ENCODE measurements at regions not wholly inside any gene's neighbourhood (a gene's known extent, or its start where the extent isn't known, plus 50 kb on each side); places are given as distances from the start of the nearest gene placed in this dataset.

DNA sequence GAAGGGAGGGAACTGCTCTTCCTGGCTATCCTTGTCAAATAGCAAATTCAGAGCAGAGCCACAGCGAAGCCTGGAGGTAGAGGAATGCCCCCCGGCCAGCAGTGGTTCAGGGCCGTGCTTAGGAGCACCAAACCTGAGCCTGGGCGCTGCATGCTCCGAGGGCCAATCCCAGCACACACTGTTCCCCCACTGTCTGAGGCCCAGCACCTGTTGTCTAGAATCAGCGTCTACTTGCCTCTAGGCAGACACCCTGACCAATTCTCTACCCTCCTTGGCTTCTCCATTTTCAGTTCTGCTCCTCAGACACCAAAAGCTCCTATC is 177.6 kb upstream of the PKDCC start:
- no peak for FAIRE-seq

GRCh38 chr2:41871080-41871479 is 176.7 kb upstream of the PKDCC start:
- FAIRE-seq: no peak

- FAIRE-seq: no peak
Observed at GRCh38 chr2:41872646-41873045, 175.2 kb upstream of the PKDCC start.

GRCh38 chr2:41873102-41874031 is 174.5 kb upstream of the PKDCC start:
- FAIRE-seq: no peak

DNA sequence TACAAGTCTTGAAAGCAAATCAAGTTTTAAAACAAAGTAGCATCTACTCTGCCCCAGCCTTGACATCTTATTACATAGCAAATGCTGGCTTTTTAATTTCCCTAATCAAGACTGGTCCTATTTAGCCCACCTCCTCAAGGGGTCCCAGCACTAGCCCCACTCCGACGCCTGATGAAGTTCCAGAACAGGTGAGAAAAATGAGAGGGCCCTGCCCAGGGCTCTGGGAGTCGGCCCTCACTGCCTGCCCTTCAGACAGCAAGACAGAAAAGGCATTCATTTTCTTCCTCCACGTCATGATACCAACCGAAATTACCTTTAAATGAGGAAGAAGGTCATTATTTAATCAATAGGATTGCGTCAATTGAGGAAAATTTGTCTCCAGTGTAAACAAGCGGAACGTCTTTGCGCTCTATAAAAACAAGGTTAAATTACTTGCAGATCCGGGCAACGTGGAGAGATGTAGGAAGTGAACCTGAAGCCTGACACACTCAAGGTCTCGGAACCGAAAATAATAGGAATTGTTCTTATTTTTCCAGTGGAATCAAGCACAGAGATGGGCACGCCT is 170.6 kb upstream of the PKDCC start:
- no peak for FAIRE-seq

DNA sequence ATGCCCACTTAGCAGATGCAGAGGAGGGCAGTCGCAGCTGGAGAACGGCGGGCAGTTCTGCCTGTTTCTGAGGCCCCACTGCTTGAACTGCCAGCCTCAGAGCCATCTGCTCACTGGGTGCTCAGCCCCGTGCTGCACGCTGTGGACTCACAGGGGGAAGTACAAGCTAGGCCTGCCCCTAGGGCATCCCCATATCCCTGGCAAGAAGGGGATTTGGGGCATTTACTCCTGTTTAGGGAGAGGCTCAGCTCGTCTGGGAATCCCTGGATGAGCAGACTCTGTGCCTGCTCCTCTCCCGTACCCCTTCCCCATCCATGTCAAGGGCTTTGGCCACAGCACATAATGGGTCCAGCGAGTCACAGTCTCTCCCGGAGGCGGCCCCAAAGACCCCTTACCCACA is 169.8 kb upstream of the PKDCC start:
- FAIRE-seq: no peak

- no peak for FAIRE-seq
Observed at GRCh38 chr2:41878716-41879234, 169.0 kb upstream of the PKDCC start.

DNA sequence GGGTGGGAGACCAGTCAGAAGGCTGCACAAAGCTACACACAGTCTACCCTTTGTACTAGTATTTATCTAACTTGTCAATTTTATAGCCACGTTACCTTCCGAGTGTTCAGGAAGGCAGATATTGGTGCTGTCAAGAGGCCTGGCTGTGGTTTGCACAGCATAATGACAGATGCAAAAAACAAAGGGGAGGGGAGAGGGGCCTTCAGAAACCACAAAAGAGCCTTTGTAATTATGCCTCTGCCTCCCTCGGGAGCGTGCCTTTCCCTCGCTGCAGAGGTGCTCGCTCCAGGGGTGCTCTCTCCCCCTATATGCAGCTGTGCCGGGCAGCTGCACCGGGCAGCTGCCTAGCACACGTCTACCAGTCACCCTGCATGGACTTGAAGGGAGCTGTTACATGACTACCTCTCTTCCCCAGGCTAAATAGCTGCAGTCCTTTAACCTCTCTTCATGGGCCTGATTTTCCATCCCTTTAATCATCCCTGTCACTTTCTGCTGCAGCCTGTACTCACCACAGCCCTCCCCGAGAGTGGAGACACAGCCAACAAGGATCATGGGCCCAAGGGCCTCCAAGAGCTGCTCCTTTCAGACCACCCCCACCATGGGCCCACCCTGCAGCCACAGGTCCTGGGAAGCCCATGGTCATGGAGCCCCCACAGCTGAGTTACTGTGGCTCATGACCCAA is 168.4 kb upstream of the PKDCC start:
- FAIRE-seq: no peak

GRCh38 chr2:41880561-41881243 is 167.1 kb upstream of the PKDCC start:
- FAIRE-seq: no peak

- no peak for FAIRE-seq
Observed at GRCh38 chr2:41881249-41881648, 166.6 kb upstream of the PKDCC start.

DNA sequence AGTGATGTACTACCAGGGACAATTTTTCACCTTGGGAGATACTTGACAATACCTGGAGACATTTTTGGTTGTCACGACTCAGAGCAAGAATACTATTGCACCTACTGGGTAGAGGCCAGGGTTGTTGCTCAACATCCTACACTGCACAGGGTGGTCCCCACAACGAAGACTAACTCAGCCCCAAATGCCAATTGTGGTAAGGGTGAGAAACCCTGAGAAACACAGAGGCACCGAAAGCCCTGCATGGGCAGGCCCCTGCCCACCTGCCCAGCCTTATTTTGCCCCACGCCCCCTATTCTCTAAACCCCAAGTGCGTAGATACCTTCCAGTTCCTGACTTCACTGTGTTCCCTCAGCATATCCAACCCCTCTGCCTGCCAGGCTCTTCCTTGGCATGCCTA is 163.1 kb upstream of the PKDCC start:
- FAIRE-seq: no peak

- FAIRE-seq: no peak
Observed at GRCh38 chr2:41886145-41886664, 161.6 kb upstream of the PKDCC start.

- no peak for FAIRE-seq
Observed at GRCh38 chr2:41886757-41887156, 161.1 kb upstream of the PKDCC start.

DNA sequence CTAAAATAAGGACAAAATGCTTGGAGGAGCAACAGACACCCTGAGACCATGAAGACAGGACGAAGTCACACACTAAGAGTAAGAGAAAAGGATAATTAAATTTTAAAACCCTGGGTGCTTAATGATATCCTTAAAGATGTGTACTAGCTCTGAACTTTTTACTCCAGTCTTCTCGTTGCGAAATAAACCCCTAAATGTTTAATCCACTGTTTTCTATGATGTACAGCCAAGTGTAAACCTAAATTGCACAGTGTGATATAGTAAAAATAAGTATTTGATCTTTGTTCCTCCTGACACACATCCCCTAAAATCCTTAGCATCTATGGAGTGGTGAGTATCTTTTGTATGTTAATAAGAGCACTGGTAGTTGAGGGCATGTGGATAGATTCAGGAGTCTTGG is 157.5 kb upstream of the PKDCC start:
- no peak for FAIRE-seq

DNA sequence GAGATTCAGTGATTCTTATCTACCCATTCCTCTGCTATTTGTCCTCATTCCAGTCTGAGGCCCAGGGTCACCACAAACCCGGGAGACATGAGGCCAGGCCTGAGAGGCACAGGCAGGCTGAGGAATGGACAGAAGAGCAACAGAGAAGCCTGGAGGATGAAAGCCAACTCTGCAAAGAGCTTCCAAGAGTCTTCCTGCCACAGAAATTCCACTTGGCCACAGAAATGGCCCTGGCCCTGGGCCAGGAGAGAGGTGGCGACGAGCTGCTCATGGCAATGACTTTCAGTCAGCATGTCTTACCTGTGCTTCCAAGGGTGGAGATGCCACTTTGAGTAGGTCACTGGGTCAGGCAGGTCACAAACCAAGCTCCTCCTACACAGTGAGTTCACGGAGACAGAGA is 155.3 kb upstream of the PKDCC start:
- no peak for FAIRE-seq

- no peak for FAIRE-seq
Observed at GRCh38 chr2:41894563-41895333, 153.1 kb upstream of the PKDCC start.

GRCh38 chr2:41895334-41895664 is 152.5 kb upstream of the PKDCC start:
- FAIRE-seq: no peak

DNA sequence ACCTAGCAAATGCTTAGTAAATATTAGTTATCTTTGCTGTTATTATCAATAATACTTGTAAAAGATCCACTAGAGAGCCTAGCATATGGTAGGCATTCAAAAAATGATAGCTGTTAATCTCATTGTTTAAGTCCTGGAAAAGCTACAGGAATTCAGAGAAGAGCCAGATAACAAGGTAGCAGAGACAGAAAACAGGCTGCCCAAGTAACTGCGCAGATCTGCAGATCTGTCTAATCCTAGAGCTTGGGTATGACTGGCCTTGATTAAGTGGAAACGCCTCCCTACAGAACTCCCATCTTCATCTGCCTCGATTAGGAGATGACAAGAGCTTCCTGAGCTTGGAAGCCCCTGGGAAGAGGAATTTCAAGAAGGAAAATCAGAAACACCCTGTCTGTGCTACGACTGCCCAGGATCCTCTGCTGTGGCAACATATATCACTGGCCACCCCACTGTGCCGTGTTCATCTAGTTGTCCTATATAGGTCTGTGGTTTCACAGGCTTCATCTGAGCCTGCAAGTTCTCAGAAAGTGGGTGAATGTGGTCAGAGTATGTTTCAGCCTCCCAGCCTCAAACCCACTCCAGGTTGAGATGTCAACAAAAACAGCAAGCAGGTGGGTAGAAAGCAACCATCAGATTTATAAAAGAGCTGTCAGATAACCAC is 151.5 kb upstream of the PKDCC start:
- no peak for FAIRE-seq

GRCh38 chr2:41899189-41899588 is 148.6 kb upstream of the PKDCC start:
- FAIRE-seq: no peak

GRCh38 chr2:41900101-41900577 is 147.7 kb upstream of the PKDCC start:
- no peak for FAIRE-seq

DNA sequence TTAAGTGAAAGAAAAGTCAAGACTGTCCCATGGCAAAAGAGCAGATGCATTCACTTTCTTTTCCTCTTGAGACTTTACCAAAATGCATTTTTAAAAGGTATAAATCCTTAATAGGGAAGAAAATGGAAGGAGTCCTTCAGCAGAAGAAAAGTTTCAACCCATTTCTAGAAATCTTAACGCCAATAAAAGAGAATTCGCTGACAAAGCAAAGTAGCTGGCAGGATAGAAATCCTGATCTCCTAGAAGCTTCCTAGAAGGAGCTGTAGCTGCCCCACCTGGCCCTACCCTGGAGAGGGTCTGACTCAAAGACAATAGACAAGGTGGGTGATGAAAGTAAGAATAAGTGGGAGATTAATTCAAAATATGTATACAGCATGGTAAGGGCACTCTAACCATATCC is 144.9 kb upstream of the PKDCC start:
- FAIRE-seq: no peak

Data from colon (tissue), 2 donors.